GM12875 (cell line): ENCODE measurements at regions not wholly inside any gene's neighbourhood (a gene's known extent, or its start where the extent isn't known, plus 50 kb on each side); places are given as distances from the start of the nearest gene placed in this dataset.

Experiments used
- H3K4me3 ChIP-seq: one replicate; pipeline ENCODE4 v1.5.1; 2011; ENCODE audit warnings: low read depth, low read length, control low read depth
- CTCF ChIP-seq: IDR thresholded peaks from 2 replicates; pipeline ENCODE4 v1.5.1; 2011; ENCODE audit warnings: low read depth, mild to moderate bottlenecking, control low read depth, inconsistent platforms, low read length, moderate library complexity, borderline replicate concordance; ENCODE audit not compliant: insufficient read depth

DNA sequence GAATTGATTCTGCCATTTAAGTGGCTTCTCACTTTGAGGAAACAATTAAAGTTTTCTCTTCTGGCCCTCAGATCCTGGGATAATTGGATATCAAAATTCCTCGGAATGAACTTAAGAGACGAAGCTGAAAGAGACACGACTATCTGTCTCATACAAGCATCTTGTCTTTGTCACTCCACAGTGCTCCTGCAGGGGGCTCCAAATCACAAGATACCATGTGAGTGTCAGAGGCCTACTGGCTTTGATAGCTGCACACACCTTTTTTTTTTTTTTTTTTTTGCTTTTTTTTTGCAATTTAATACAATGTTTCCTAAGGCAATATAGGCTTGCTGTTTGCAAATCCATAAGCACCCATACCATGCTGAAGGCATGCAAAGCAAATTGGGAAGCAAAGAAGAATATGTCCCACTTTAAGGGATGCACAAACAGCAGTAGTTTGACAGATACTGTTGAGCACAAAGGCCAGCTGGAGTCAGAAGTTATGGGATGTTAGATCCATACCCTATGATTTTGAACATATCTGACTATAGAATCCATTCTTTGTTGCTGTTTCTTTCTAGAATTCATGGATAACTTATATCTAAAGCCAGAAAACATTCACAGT, 109.0 kb upstream of the CBLN2 start:
- TF ChIP-seq CTCF = peak; percentile 59; the same call in 1 of the 2 replicates
- H3K4me3 ChIP-seq = no peak overlapping the region

GRCh38 chr18:72651033-72651432, 106.9 kb upstream of the CBLN2 start:
- TF ChIP-seq CTCF = no peak
- H3K4me3 ChIP-seq = no peak overlapping the region

DNA sequence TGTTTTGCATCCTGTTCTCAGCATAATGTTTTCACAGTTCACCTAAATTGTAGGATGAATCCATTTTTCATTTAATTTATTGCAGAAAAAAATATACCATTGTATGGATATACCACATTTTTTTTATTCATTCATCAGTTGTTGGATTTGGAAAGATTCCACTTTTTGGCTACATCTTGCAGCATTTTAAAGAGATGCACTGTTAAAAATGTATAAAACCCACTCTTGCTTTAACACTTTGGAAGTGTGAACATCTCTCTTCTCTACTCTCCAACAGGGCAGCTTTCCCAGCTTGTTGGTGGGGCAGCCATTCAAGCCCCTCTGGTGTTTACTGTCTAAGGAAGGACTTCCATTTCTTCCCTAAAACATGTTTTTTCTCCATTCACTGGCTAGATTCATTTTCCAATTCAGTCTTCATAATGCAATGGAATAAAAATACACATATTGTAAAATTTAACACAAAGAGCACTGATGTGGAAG, 104.4 kb upstream of the CBLN2 start:
- TF ChIP-seq CTCF = no peak

GRCh38 chr18:72648079-72648478, 103.9 kb upstream of the CBLN2 start:
- no peak overlapping the region for H3K4me3 ChIP-seq
- no peak for TF ChIP-seq CTCF

More for the DNA sequence above, 104.4 kb upstream of the CBLN2 start:
- H3K4me3 ChIP-seq = no peak overlapping the region

DNA sequence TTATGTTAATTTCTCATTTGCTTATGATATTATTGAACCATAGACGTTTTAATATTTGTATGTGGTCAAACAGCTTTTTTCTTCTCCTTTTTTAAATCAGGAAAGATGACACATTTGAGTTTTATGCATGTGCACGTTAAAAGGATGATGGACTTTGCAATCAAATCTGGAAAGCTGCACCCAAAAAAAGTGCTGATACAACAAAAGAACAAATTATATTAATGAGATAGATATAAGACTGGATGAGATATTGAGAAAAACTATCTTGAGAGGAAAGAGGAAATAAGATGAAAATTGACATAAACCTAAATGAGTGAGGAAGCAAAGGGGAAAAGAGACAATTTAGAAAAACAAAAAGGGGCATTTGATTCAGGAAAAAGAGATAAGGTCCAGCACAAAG, 96.4 kb upstream of the CBLN2 start:
- no peak overlapping the region for H3K4me3 ChIP-seq
- no peak for TF ChIP-seq CTCF

- TF ChIP-seq CTCF = no peak
- no peak overlapping the region for H3K4me3 ChIP-seq
These were observed 94.2 kb upstream of the CBLN2 start for GRCh38 chr18:72638376-72638775.

DNA sequence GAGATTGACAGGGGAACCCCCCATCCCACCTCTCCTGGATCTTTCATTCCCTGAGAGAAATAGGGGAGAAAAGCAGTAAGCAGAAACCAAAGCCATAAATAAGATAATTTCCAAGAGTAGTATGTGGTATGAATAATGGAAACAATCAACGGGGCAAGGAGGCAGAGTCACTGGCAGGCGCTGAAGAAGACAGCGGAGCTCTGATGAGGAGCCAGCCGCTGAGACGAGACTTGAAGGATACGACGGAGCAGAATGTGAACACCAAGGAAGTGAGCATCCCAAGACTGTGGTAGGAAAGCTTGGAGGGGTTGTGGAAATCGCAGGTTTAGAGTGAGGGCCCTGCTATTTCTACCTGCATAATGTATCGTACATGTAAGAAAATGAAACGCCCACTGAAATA, 93.6 kb upstream of the CBLN2 start:
- no peak for TF ChIP-seq CTCF
- H3K4me3 ChIP-seq = no peak overlapping the region
